H1 (cell line): ENCODE measurements at regions not wholly inside any gene's neighbourhood (a gene's known extent, or its start where the extent isn't known, plus 50 kb on each side); places are given as distances from the start of the nearest gene placed in this dataset.

Experiments
- BCL11A ChIP-seq, 2 experiments: IDR thresholded peaks; one replicate each; pipeline ENCODE4 v1.6.1; 2011; ENCODE audit warnings: low read depth in 2 of 2, low read length in 2 of 2, mild to moderate bottlenecking in 2 of 2
- JUND ChIP-seq: IDR thresholded peaks from 2 replicates; pipeline ENCODE4 v1.6.1; 2011; ENCODE audit warnings: mild to moderate bottlenecking, improper control_type of control experiment, low read length
- SP1 ChIP-seq: IDR thresholded peaks from 2 replicates; pipeline ENCODE4 v1.6.1; 2011; ENCODE audit warnings: low read depth, low read length
- SP2 ChIP-seq: IDR thresholded peaks from 2 replicates; pipeline ENCODE4 v1.6.1; 2012; ENCODE audit warnings: mild to moderate bottlenecking, low read length, inconsistent platforms
- TAF7 ChIP-seq: optimal IDR thresholded peaks from 2 replicates; pipeline ENCODE3; 2011; ENCODE audit warnings: low read depth, mild to moderate bottlenecking, inconsistent platforms, low read length, moderate library complexity, borderline replicate concordance

DNA sequence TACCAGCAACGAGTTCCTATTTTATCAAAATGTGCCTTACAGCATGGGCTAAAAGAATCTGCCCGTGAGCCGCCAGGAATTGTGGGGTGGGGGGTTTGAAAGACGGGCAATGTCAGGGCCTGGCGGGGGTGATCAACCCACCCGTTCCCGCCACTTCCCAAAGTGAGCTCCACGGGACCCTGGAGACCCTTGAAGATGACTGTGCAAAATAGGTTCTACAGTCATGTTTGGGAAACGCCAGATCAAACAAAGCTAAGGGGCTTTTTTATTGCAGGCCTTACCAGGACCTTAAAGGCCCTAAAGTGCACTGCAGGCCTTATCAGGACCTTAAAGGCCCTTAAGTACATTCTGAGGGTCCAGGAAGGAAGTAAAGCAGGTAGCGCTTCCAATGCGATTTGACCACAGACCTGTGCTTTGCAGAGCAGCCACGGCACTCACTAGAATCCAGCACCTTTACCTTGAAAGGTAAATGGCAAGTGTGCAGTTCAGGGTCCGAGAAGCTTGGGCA is 404.1 kb downstream of the SHANK2 start (continued):
- no peak for TF ChIP-seq SP2
- no peak for TF ChIP-seq SP1
- no peak for TF ChIP-seq TAF7
- TF ChIP-seq BCL11A (IDR thresholded peaks at IDR 0.05; ENCODE audit: low read depth in 2 of 2, low read length in 2 of 2): no peak
- no peak for TF ChIP-seq JUND
